PFSK-1 (cell line): ENCODE measurements at regions not wholly inside any gene's neighbourhood (a gene's known extent, or its start where the extent isn't known, plus 50 kb on each side); places are given as distances from the start of the nearest gene placed in this dataset.

ENCODE experiments used
- REST ChIP-seq, 2 experiments: IDR thresholded peaks; 2 replicates each; pipeline versions ENCODE4 v1.6.1 to v1.8.0; 2011 to 2012; ENCODE audit warnings: low read depth in 2 of 2, low read length in 2 of 2, control low read depth in 1 of 2, inconsistent platforms in 1 of 2, mild to moderate bottlenecking in 1 of 2, moderate library complexity in 1 of 2; ENCODE audit not compliant: insufficient read depth in 1 of 2
- SIN3A ChIP-seq: IDR thresholded peaks from 2 replicates; pipeline ENCODE4 v1.6.1; 2012; ENCODE audit warnings: mild to moderate bottlenecking, low read length, moderate library complexity, borderline replicate concordance; ENCODE audit not compliant: insufficient read depth

GRCh38 chr3:110393941-110394340 is 677.7 kb upstream of the NECTIN3 start:
- TF ChIP-seq REST (IDR thresholded peaks at IDR 0.05; ENCODE audit: insufficient read depth in 1 of 2, low read depth in 2 of 2, low read length in 2 of 2) (no peak), SIN3A (no peak)
